ACHN (cell line): ENCODE measurements at regions not wholly inside any gene's neighbourhood (a gene's known extent, or its start where the extent isn't known, plus 50 kb on each side); places are given as distances from the start of the nearest gene placed in this dataset.

Experiments used
- DNase-seq: peaks from one replicate; pipeline ENCODE4 v3.0.0-alpha.2; 2015
- in situ Hi-C: cut with HindIII; loops from 2 replicates; pipeline ENCODE4 v1.10.0; 2017; ENCODE audit warnings: low sequenced_read_pairs, low pct_ligation_motif_present, low pct_unique_long_range_greater_than_20kb

GRCh38 chr3:30945291-30945690, 50.8 kb upstream of the GADL1 start:
- in situ Hi-C loops = no loop called here
- DNase-seq = no peak

GRCh38 chr3:30948426-30948825, 54.0 kb upstream of the GADL1 start:
- no peak for DNase-seq

GRCh38 chr3:30951826-30952225, 57.4 kb upstream of the GADL1 start:
- no peak for DNase-seq
- in situ Hi-C loops = no loop called here

More at GRCh38 chr3:30948426-30948825, 54.0 kb upstream of the GADL1 start:
- in situ Hi-C loops = no loop called here

- in situ Hi-C loops = no loop called here
- DNase-seq = no peak
Measured at GRCh38 chr3:30952786-30953185, 58.3 kb upstream of the GADL1 start.

GRCh38 chr3:30954426-30954825, 60.0 kb upstream of the GADL1 start:
- in situ Hi-C loops = no loop called here
- DNase-seq = no peak

GRCh38 chr3:30962084-30962483, 67.6 kb upstream of the GADL1 start:
- in situ Hi-C loops = no loop called here
- no peak for DNase-seq

GRCh38 chr3:30962493-30962892, 68.0 kb upstream of the GADL1 start:
- DNase-seq = no peak
- in situ Hi-C loops = no loop called here

GRCh38 chr3:30963223-30963722, 68.8 kb upstream of the GADL1 start:
- no peak for DNase-seq
- in situ Hi-C loops = no loop called here

- in situ Hi-C loops = no loop called here
- no peak for DNase-seq
Measured at GRCh38 chr3:30964612-30965011, 70.2 kb upstream of the GADL1 start.

- in situ Hi-C loops = no loop called here
- no peak for DNase-seq
Measured at GRCh38 chr3:30966896-30967295, 72.4 kb upstream of the GADL1 start.

GRCh38 chr3:30970183-30970582, 75.7 kb upstream of the GADL1 start:
- in situ Hi-C loops = no loop called here
- peak; percentile 24 for DNase-seq

- no peak for DNase-seq
- in situ Hi-C loops = no loop called here
Measured at GRCh38 chr3:30972449-30972848, 78.0 kb upstream of the GADL1 start.

- in situ Hi-C loops = no loop called here
- no peak for DNase-seq
Measured at GRCh38 chr3:30974071-30974470, 79.6 kb upstream of the GADL1 start.

- in situ Hi-C loops = no loop called here
- DNase-seq = no peak
Measured at GRCh38 chr3:30977592-30977991, 83.1 kb upstream of the GADL1 start.

GRCh38 chr3:30980993-30981392, 86.5 kb upstream of the GADL1 start:
- no peak for DNase-seq
- in situ Hi-C loops = no loop called here

- DNase-seq = no peak
- in situ Hi-C loops = no loop called here
Measured at GRCh38 chr3:30982416-30983075, 88.1 kb upstream of the GADL1 start.

- peak; percentile 62 for DNase-seq
- in situ Hi-C loops = no loop called here
Measured at GRCh38 chr3:30984855-30985749, 90.6 kb upstream of the GADL1 start.

- in situ Hi-C loops = no loop called here
Measured at GRCh38 chr3:30986551-30986950, 92.1 kb upstream of the GADL1 start.

GRCh38 chr3:30988769-30989168, 94.3 kb upstream of the GADL1 start:
- in situ Hi-C loops = no loop called here
- no peak for DNase-seq

More at GRCh38 chr3:30986551-30986950, 92.1 kb upstream of the GADL1 start:
- DNase-seq = no peak
